ENCODE measurements at regions not wholly inside any gene's neighbourhood (a gene's known extent, or its start where the extent isn't known, plus 50 kb on each side); places are given as distances from the start of the nearest gene placed in this dataset.

DNA sequence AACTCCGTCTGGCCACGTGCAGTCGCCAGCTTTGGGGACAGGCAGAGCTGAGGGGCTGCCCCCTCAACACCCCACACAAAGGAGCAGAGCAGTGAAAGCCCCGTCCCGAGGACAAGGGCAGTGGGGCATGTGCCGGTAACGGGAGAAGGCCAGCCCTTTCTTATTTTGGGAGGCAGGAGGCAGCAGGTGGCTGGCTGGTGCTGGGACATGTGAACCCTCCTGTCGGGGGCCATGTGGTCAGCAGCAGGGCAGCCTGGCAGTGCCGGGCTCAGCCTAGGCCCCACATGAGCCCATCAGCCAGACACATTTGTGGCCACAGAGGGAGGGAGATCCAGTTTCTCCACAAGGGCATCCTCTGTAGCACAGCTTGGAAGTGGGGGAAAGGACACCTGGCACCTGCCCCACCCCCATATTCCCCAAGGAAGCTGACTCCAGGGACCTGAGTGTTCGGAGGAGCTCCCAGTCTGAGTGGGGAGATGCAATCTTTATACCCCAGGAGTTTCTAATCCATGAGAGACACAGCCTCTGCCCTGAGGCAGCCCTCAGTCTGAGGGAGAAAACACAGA lies 137.6 kb downstream of the MRPL14 start:
- TF ChIP-seq GTF2A2 (tag; IDR thresholded peaks at IDR 0.05) (no peak), EZH2 (IDR thresholded peaks at IDR 0.05; ENCODE audit: borderline replicate concordance, low read depth, low read length) (no peak), TOE1 (IDR thresholded peaks at IDR 0.05; ENCODE audit: borderline replicate concordance) (no peak), TOE1 (CRISPR knock-in tag; IDR thresholded peaks at IDR 0.05; ENCODE audit: borderline replicate concordance, low read depth) (no peak), CHD2 (IDR thresholded peaks at IDR 0.05; ENCODE audit: low read depth, low read length) (no peak), ZNF717 (CRISPR knock-in tag; IDR thresholded peaks at IDR 0.05) (no peak), HMG20A (CRISPR knock-in tag; conservative IDR thresholded peaks at IDR 0.05) (no peak), SMAD3 (CRISPR knock-in tag; conservative IDR thresholded peaks at IDR 0.05) (no peak), SLC30A9 (CRISPR knock-in tag; IDR thresholded peaks at IDR 0.05) (no peak)
- TF ChIP-seq, protein P1, sequence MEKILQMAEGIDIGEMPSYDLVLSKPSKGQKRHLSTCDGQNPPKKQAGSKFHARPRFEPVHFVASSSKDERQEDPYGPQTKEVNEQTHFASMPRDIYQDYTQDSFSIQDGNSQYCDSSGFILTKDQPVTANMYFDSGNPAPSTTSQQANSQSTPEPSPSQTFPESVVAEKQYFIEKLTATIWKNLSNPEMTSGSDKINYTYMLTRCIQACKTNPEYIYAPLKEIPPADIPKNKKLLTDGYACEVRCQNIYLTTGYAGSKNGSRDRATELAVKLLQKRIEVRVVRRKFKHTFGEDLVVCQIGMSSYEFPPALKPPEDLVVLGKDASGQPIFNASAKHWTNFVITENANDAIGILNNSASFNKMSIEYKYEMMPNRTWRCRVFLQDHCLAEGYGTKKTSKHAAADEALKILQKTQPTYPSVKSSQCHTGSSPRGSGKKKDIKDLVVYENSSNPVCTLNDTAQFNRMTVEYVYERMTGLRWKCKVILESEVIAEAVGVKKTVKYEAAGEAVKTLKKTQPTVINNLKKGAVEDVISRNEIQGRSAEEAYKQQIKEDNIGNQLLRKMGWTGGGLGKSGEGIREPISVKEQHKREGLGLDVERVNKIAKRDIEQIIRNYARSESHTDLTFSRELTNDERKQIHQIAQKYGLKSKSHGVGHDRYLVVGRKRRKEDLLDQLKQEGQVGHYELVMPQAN (IDR thresholded peaks at IDR 0.05; ENCODE audit: borderline replicate concordance), result no peak
- TF ChIP-seq, protein P2, sequence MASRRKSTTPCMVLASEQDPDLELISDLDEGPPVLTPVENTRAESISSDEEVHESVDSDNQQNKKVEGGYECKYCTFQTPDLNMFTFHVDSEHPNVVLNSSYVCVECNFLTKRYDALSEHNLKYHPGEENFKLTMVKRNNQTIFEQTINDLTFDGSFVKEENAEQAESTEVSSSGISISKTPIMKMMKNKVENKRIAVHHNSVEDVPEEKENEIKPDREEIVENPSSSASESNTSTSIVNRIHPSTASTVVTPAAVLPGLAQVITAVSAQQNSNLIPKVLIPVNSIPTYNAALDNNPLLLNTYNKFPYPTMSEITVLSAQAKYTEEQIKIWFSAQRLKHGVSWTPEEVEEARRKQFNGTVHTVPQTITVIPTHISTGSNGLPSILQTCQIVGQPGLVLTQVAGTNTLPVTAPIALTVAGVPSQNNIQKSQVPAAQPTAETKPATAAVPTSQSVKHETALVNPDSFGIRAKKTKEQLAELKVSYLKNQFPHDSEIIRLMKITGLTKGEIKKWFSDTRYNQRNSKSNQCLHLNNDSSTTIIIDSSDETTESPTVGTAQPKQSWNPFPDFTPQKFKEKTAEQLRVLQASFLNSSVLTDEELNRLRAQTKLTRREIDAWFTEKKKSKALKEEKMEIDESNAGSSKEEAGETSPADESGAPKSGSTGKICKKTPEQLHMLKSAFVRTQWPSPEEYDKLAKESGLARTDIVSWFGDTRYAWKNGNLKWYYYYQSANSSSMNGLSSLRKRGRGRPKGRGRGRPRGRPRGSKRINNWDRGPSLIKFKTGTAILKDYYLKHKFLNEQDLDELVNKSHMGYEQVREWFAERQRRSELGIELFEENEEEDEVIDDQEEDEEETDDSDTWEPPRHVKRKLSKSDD (conservative IDR thresholded peaks at IDR 0.05; ENCODE audit: low read length), result no peak

All from K562 (cell line).